ENCODE measurements at regions not wholly inside any gene's neighbourhood (a gene's known extent, or its start where the extent isn't known, plus 50 kb on each side); places are given as distances from the start of the nearest gene placed in this dataset.

GRCh38 chrX:139201924-139202323 is 328.6 kb upstream of the F9 start:
- no peak for DNase-seq (ENCODE audit: low spot score)
- in situ Hi-C loops (cut with MboI; ENCODE audit: low pct_unique_long_range_greater_than_20kb, low sequenced_read_pairs, unreplicated experiment) = no loop called here

DNA sequence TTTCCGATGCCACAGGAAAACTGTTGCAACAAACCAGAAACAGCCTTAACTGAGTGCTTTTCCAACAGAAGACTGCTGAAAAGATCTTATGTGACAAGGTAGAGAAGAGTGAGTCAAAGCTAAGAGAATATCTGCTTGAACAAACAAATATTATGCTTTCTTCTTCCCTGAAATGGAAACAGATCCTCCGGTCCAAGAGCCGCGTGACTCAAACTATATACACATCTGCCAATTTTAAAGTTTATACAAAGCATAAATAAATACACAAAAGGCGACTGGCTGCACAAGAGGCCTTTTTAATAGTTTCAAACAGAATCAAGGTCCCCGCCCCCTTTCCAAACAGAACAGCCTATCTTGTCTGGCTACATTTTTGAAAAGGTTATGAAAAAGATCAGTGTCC is 329.7 kb upstream of the F9 start:
- in situ Hi-C loops (cut with MboI; ENCODE audit: low pct_unique_long_range_greater_than_20kb, low sequenced_read_pairs, unreplicated experiment) = no loop called here
- DNase-seq (ENCODE audit: low spot score) = no peak
- TF ChIP-seq, protein P1, sequence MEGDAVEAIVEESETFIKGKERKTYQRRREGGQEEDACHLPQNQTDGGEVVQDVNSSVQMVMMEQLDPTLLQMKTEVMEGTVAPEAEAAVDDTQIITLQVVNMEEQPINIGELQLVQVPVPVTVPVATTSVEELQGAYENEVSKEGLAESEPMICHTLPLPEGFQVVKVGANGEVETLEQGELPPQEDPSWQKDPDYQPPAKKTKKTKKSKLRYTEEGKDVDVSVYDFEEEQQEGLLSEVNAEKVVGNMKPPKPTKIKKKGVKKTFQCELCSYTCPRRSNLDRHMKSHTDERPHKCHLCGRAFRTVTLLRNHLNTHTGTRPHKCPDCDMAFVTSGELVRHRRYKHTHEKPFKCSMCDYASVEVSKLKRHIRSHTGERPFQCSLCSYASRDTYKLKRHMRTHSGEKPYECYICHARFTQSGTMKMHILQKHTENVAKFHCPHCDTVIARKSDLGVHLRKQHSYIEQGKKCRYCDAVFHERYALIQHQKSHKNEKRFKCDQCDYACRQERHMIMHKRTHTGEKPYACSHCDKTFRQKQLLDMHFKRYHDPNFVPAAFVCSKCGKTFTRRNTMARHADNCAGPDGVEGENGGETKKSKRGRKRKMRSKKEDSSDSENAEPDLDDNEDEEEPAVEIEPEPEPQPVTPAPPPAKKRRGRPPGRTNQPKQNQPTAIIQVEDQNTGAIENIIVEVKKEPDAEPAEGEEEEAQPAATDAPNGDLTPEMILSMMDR (IDR thresholded peaks at IDR 0.05; ENCODE audit: extremely low read depth, insufficient read depth, missing control alignments) = no peak

More at GRCh38 chrX:139201924-139202323, 328.6 kb upstream of the F9 start:
- TF ChIP-seq, protein P1 (IDR thresholded peaks at IDR 0.05; ENCODE audit: extremely low read depth, insufficient read depth, missing control alignments) = no peak

GRCh38 chrX:139200346-139200745 is 330.2 kb upstream of the F9 start:
- DNase-seq (ENCODE audit: low spot score) = no peak
- TF ChIP-seq, protein P1 (IDR thresholded peaks at IDR 0.05; ENCODE audit: extremely low read depth, insufficient read depth, missing control alignments) = no peak
- in situ Hi-C loops (cut with MboI; ENCODE audit: low pct_unique_long_range_greater_than_20kb, low sequenced_read_pairs, unreplicated experiment) = no loop called here

- TF ChIP-seq, protein P1 (IDR thresholded peaks at IDR 0.05; ENCODE audit: extremely low read depth, insufficient read depth, missing control alignments) = no peak
- in situ Hi-C loops (cut with MboI; ENCODE audit: low pct_unique_long_range_greater_than_20kb, low sequenced_read_pairs, unreplicated experiment) = no loop called here
- DNase-seq (ENCODE audit: low spot score) = no peak
These were observed 330.6 kb upstream of the F9 start for GRCh38 chrX:139199933-139200332.

- DNase-seq (ENCODE audit: low spot score) = no peak
- TF ChIP-seq, protein P1 (IDR thresholded peaks at IDR 0.05; ENCODE audit: extremely low read depth, insufficient read depth, missing control alignments) = no peak
- in situ Hi-C loops (cut with MboI; ENCODE audit: low pct_unique_long_range_greater_than_20kb, low sequenced_read_pairs, unreplicated experiment) = no loop called here
These were observed 331.6 kb upstream of the F9 start for GRCh38 chrX:139198936-139199335.

DNA sequence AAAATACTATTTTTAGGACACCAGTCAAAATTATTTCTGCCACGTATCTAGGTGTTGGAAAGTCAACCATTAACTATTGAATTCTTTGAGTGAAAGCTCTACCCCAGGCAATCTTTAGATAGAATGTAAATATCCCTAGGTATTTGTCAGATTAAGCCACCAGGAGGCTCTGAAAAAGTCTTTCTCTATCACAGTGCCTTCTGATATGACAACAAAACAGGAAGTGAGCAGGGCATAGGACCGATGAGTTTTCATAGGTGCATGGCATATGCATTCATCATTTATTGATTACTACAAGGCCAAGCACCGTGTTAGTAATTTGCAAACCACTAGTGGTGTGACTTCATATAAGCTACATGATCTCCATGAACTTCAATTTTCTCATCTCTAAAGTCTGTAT is 333.6 kb upstream of the F9 start:
- DNase-seq (ENCODE audit: low spot score) = no peak
- TF ChIP-seq, protein P1 (IDR thresholded peaks at IDR 0.05; ENCODE audit: extremely low read depth, insufficient read depth, missing control alignments) = no peak
- in situ Hi-C loops (cut with MboI; ENCODE audit: low pct_unique_long_range_greater_than_20kb, low sequenced_read_pairs, unreplicated experiment) = no loop called here
